ENCODE measurements at regions not wholly inside any gene's neighbourhood (a gene's known extent, or its start where the extent isn't known, plus 50 kb on each side); places are given as distances from the start of the nearest gene placed in this dataset.

DNA sequence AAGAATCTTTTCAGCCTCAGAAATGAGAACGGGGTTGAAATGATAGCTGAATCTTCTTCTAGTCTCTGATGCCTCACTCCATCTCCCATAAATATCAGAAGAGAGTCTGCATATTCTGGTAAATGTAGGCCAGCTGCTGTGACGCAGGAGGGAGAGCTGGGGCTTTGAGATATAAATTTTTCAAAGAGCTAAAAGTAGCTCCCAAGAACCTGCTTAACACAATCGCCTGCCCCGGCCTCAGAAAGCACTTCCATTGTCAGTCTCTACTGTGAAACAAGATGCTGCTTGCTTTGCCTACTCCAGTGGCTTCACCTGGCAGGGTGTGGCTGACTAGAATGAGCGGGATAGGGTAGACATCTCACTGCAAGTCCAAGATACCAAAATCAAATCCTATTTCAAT is 105.0 kb upstream of the CCDC150 start:
- ChIA-PET CTCF (interaction anchor here (1.1 to 1.7 kb wide), 2 partner anchors 16 to 224 kb away, joined by 6 read pairs; no protein-coding TSS in a partner anchor), POLR2A (no interaction called here)
- Histone ChIP-seq H3K4me1 (ENCODE audit: control insufficient read depth, extremely low read depth, insufficient read depth, low read length) (no peaks in the 10 kb centered on the region), H3K9me3 (replicated peaks; ENCODE audit: control insufficient read depth, insufficient read depth, low read length) (no peaks in the 10 kb centered on the region), H2AFZ (ENCODE audit: low read depth, low read length) (no peak overlapping the region), H3K4me2 (ENCODE audit: insufficient read depth, low read length) (no peak overlapping the region), H3K4me3 (replicated peaks in 1 of 3; ENCODE audit: insufficient read depth in 1 of 3, low read depth in 1 of 3, low read length in 3 of 3) (no peak overlapping the region), H4K20me1 (replicated peaks; ENCODE audit: control insufficient read depth, extremely low read depth, insufficient read depth, low read length) (no peaks in the 10 kb centered on the region), H3K36me3 (ENCODE audit: control insufficient read depth in 2 of 2, extremely low read depth in 1 of 2, insufficient read depth in 2 of 2, low read length in 2 of 2) (no peaks in the 10 kb centered on the region), H3K27me3 (ENCODE audit: control insufficient read depth in 2 of 2, insufficient read depth in 2 of 2, low read length in 2 of 2) (peaks cover 7 to 28% of the 10 kb centered on the region in 2 experiments), H3K9ac (replicated peaks; ENCODE audit: extremely low read depth, insufficient read depth, low read length) (no peak overlapping the region), H3K79me2 (ENCODE audit: control insufficient read depth, insufficient read depth, low read length) (no peaks in the 10 kb centered on the region), H3K27ac (ENCODE audit: insufficient read depth, low read depth, low read length) (no peak overlapping the region), H3K9me1 (replicated peaks; ENCODE audit: control insufficient read depth, extremely low read depth, insufficient read depth, low read length) (no peaks in the 10 kb centered on the region)
- BruUV-seq (replicated peaks) = no TSS peak
- dilution Hi-C loops (cut with MboI; ENCODE audit: extremely low pct_ligation_motif_present, low sequenced_read_pairs) (no loop called here), intact Hi-C loops (cut with micrococcal nuclease) (loop anchor here (2.0 kb wide), 1 partner anchor 216 kb away; no protein-coding TSS in a partner anchor)
- TF ChIP-seq FOS (IDR thresholded peaks at IDR 0.05; ENCODE audit: borderline replicate concordance, insufficient read depth, low read length) (no peak), MYC (IDR thresholded peaks at IDR 0.05; ENCODE audit: low read depth, low read length) (no peak), POLR2A (IDR thresholded peaks at IDR 0.05; ENCODE audit: low read depth, low read length) (no peak), JUN (IDR thresholded peaks at IDR 0.05; ENCODE audit: borderline replicate concordance, insufficient read depth, insufficient read length, low read depth) (no peak), MAX (IDR thresholded peaks at IDR 0.05; ENCODE audit: insufficient read depth, insufficient read length) (no peak), GATA2 (IDR thresholded peaks at IDR 0.05; ENCODE audit: insufficient read depth, insufficient read length, low read depth, low read length) (no peak), EZH2 (IDR thresholded peaks at IDR 0.05; ENCODE audit: borderline replicate concordance, low read depth, low read length, severe bottlenecking) (no peak), POLR2AphosphoS5 (IDR thresholded peaks at IDR 0.05; ENCODE audit: insufficient read depth, low read depth, low read length) (no peak)
- no peak for FAIRE-seq
- DNase-seq (ENCODE audit: low read depth, low spot score) = no peak

GRCh38 chr2:196535061-196535460 is 104.5 kb upstream of the CCDC150 start:
- no peaks in the 10 kb centered on the region for H3K4me1 ChIP-seq (ENCODE audit: control insufficient read depth, extremely low read depth, insufficient read depth, low read length)
- no peak overlapping the region for H2AFZ ChIP-seq (ENCODE audit: low read depth, low read length)
- no peak overlapping the region for H3K4me2 ChIP-seq (ENCODE audit: insufficient read depth, low read length)
- intact Hi-C loops (cut with micrococcal nuclease) = loop anchor here (1.0 to 2.0 kb wide), 2 partner anchors 216 to 224 kb away; no protein-coding TSS in a partner anchor
- ChIA-PET CTCF (interaction anchor here (1.1 kb wide), 1 partner anchor 223 kb away, joined by 6 read pairs; no protein-coding TSS in a partner anchor), POLR2A (no interaction called here)
- H3K9me3 ChIP-seq (replicated peaks; ENCODE audit: control insufficient read depth, insufficient read depth, low read length) = no peaks in the 10 kb centered on the region
- dilution Hi-C loops (cut with MboI; ENCODE audit: extremely low pct_ligation_motif_present, low sequenced_read_pairs) = no loop called here
- no peaks in the 10 kb centered on the region for H3K9me1 ChIP-seq (replicated peaks; ENCODE audit: control insufficient read depth, extremely low read depth, insufficient read depth, low read length)
- no peak for TF ChIP-seq JUN (IDR thresholded peaks at IDR 0.05; ENCODE audit: borderline replicate concordance, insufficient read depth, insufficient read length, low read depth)
- no peak for TF ChIP-seq GATA2 (IDR thresholded peaks at IDR 0.05; ENCODE audit: insufficient read depth, insufficient read length, low read depth, low read length)
- no peak for TF ChIP-seq CTCF (IDR thresholded peaks at IDR 0.05; ENCODE audit: extremely low read depth in 1 of 2, insufficient read depth in 1 of 2, low read depth in 1 of 2, low read length in 2 of 2)
- no peaks in the 10 kb centered on the region for H3K79me2 ChIP-seq (ENCODE audit: control insufficient read depth, insufficient read depth, low read length)
- no peak for FAIRE-seq
- H3K9ac ChIP-seq (replicated peaks; ENCODE audit: extremely low read depth, insufficient read depth, low read length) = no peak overlapping the region
- DNase-seq (ENCODE audit: low read depth, low spot score) = no peak
- H4K20me1 ChIP-seq (replicated peaks; ENCODE audit: control insufficient read depth, extremely low read depth, insufficient read depth, low read length) = no peaks in the 10 kb centered on the region
- H3K27me3 ChIP-seq (ENCODE audit: control insufficient read depth in 2 of 2, insufficient read depth in 2 of 2, low read length in 2 of 2) = peaks cover 7 to 25% of the 10 kb centered on the region in 2 experiments
- H3K36me3 ChIP-seq (ENCODE audit: control insufficient read depth in 2 of 2, extremely low read depth in 1 of 2, insufficient read depth in 2 of 2, low read length in 2 of 2) = no peaks in the 10 kb centered on the region
- no peak overlapping the region for H3K27ac ChIP-seq (ENCODE audit: insufficient read depth, low read depth, low read length)
- BruUV-seq (replicated peaks) = no TSS peak
- H3K4me3 ChIP-seq (replicated peaks in 1 of 3; ENCODE audit: insufficient read depth in 1 of 3, low read depth in 1 of 3, low read length in 3 of 3) = no peak overlapping the region

All from endothelial cell of umbilical vein (primary cell).